T-helper 2 cell (primary cell): ENCODE measurements at regions not wholly inside any gene's neighbourhood (a gene's known extent, or its start where the extent isn't known, plus 50 kb on each side); places are given as distances from the start of the nearest gene placed in this dataset.
"Not testable (repeated sequence)": the region's sequence is repeated elsewhere in the genome, so short reads cannot be mapped to it uniquely, and the experiment has no call there.

Source experiments
- DNase-seq, 5 experiments: peaks; one replicate each; pipeline versions ENCODE4 v3.0.0 to v3.0.0-alpha.2; 2012 to 2022

- peak in 1 of 5 experiments; percentile 8 for DNase-seq
Measured at GRCh38 chr10:84944187-84944586, 615.8 kb downstream of the CCSER2 start.

- no peak for DNase-seq
Measured at GRCh38 chr10:84945791-84946190, 617.4 kb downstream of the CCSER2 start.

GRCh38 chr10:84946904-84947303 lies 618.5 kb downstream of the CCSER2 start:
- no peak for DNase-seq

GRCh38 chr10:84948644-84949043 lies 620.3 kb downstream of the CCSER2 start:
- DNase-seq, result no peak

- no peak for DNase-seq
Measured at GRCh38 chr10:84951616-84952015, 623.2 kb downstream of the CCSER2 start.

- no peak for DNase-seq
Measured at GRCh38 chr10:84957427-84957826, 629.0 kb downstream of the CCSER2 start.

- no peak for DNase-seq
Measured at GRCh38 chr10:84965468-84965867, 637.1 kb downstream of the CCSER2 start.

- DNase-seq, result no peak
Measured at GRCh38 chr10:84966708-84967441, 638.5 kb downstream of the CCSER2 start.

- not testable (repeated sequence) for DNase-seq
Measured at GRCh38 chr10:84969297-84969696, 640.9 kb downstream of the CCSER2 start.

- DNase-seq, result no peak
Measured at GRCh38 chr10:84987039-84987438, 658.6 kb downstream of the CCSER2 start.

- DNase-seq, result no peak
Measured at GRCh38 chr10:84988011-84988410, 659.6 kb downstream of the CCSER2 start.

GRCh38 chr10:84990713-84991112 lies 662.3 kb downstream of the CCSER2 start:
- DNase-seq, result no peak

GRCh38 chr10:84991301-84991700 lies 662.9 kb downstream of the CCSER2 start:
- no peak for DNase-seq

GRCh38 chr10:84993251-84994035 lies 665.1 kb downstream of the CCSER2 start:
- DNase-seq, result no peak

- DNase-seq, result no peak
Measured at GRCh38 chr10:84994722-84995121, 666.3 kb downstream of the CCSER2 start.

- no peak for DNase-seq
Measured at GRCh38 chr10:84996580-84996979, 668.2 kb downstream of the CCSER2 start.

GRCh38 chr10:84997870-84998269 lies 669.5 kb downstream of the CCSER2 start:
- DNase-seq, result no peak

- DNase-seq, result no peak
Measured at GRCh38 chr10:84999929-85000328, 671.5 kb downstream of the CCSER2 start.

- DNase-seq, result no peak
Measured at GRCh38 chr10:85003083-85003482, 674.7 kb downstream of the CCSER2 start.

- no peak for DNase-seq
Measured at GRCh38 chr10:85008488-85009184, 680.2 kb downstream of the CCSER2 start.

- no peak for DNase-seq
Measured at GRCh38 chr10:85012305-85012704, 683.9 kb downstream of the CCSER2 start.

GRCh38 chr10:85026878-85027467 lies 698.6 kb downstream of the CCSER2 start:
- DNase-seq, result no peak

GRCh38 chr10:85032981-85033380 lies 704.6 kb downstream of the CCSER2 start:
- no peak for DNase-seq
